NCI-H146 treated with DMSO at 0.1 percent for 48 hours (cell line): ENCODE measurements at regions not wholly inside any gene's neighbourhood (a gene's known extent, or its start where the extent isn't known, plus 50 kb on each side); places are given as distances from the start of the nearest gene placed in this dataset.
"Not testable (repeated sequence)": the region's sequence is repeated elsewhere in the genome, so short reads cannot be mapped to it uniquely, and the experiment has no call there.

Experiments used
- DNase-seq: peaks from one replicate; lab custom pipeline; 2025; ENCODE audit not compliant: unreplicated experiment; lab: John Stamatoyannopoulos, UW

DNA sequence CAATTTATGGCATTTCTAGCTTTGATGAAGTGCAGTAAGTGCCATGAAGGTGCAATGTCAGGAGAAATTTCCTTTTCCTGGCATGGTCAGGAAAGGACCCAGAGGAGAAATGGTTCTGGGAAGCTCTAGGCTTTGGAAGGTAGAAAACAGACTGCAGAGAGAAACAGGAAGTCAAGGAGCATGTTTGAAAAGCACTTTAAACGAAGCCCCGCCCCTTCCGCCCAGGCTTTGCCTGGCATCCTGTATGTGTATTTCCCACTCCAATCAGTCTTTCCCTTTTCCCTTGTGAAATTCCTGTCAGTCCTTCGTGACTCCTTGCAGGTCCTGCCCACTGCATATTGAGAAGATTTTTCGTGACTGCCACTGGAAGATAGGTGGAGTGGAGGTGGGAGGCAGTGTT, 320.9 kb upstream of the SASH1 start:
- no peak for DNase-seq

- not testable (repeated sequence) for DNase-seq
Observed at GRCh38 chr6:148022279-148022678, 320.4 kb upstream of the SASH1 start.

DNA sequence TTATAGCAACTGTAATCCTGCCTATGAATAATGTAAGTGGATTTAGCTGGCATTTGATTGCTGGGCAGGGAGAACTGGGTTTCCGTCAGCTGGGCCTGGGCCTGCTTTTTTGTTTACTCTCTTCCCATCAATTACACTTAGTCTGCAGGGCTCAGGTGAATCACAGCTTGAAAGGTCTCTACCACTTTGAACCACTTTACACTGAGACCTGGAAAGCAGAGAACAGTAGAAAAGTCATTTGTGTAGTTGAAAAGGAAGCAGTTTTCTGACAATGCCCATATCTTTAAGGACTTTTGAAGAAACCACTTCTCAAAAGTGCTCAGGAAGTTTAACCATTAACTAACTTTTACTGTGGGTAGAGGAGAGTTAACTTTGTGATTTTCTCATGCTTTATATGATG, 315.4 kb upstream of the SASH1 start:
- peak; percentile 96 for DNase-seq

GRCh38 chr6:148035806-148036390, 306.7 kb upstream of the SASH1 start:
- peak; percentile 94 for DNase-seq

- peak; percentile 87 for DNase-seq
Observed at GRCh38 chr6:148037496-148037895, 305.1 kb upstream of the SASH1 start.

DNA sequence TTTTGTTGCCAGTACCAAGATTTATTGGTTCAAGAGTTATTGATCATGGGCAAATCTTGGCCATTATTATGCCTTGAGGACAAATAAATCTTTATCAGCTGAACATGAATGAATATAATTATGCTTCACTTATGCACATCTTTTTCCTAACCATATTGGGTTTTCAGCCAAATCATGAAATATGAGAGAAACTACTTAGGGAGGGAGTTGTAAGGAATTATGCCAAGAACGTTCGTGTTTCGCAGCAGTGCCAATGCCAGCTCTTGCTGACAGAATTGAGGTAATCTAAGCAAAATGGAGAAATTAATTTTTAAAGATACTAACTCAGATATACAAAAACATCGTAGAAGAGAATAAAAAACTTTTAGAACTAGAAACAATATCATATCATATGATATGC, 301.1 kb upstream of the SASH1 start:
- no peak for DNase-seq

- DNase-seq = no peak
Observed at GRCh38 chr6:148042536-148042935, 300.1 kb upstream of the SASH1 start.

DNA sequence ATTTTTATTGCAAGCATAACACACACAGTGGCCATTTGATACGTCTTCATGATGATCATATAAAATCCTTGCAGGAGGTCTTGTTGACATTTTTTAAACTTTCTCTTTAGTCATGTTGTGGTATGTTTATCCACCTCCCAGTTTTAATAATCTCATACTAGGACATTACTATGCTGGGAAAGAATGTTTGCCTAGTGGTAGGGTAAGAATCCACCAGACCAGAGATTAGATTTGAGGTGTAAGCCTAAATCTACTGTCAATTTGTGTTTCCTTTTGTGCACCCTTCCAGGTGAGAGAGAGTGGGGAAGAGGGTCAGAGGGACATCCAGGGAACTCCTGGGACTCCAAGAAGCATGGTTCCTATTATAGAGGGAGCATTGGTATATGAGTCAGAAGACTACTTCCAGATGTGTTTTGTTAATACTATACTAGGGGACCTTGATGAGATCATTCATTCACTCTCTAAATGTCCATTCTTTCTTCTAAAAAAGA, 298.3 kb upstream of the SASH1 start:
- DNase-seq = no peak

DNA sequence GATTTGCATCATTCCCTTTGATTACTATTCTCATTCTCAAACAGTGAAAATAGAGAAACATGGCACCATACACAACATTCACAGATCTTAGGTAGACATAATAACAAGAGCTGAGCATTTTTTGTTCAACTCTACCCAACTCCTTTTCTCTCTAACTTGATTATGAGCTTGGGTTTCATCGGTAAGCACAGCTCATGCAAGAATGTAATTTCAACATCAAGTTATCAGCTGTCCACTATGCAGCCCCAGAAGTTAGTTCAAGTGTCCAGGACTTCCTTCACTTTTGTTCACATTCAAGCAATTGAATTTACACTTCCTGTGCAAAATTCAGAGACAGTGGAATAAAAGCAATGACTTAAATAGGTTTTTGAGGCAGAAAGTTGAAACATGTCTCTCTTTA, 297.7 kb upstream of the SASH1 start:
- DNase-seq = no peak

GRCh38 chr6:148053209-148053608, 289.4 kb upstream of the SASH1 start:
- DNase-seq = no peak

DNA sequence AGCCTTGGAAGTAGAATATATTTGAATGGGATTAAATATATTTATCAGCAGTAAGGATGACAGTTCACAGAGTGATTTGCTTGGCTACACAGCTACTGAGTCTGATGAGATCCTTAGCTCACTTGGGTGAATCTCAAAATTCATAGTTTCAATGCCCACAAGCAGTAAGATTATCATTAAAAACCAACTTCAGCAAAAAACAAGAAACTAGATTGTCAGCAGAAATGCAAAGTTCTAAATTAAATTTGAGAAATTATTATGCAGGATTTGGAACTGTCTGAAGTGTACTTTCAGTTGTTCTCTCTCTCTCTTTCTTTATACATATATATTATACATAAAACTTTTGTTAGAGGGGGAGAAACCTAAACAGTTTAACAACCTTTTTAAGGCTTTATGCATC, 288.8 kb upstream of the SASH1 start:
- no peak for DNase-seq

GRCh38 chr6:148054219-148054618, 288.4 kb upstream of the SASH1 start:
- DNase-seq = no peak

DNA sequence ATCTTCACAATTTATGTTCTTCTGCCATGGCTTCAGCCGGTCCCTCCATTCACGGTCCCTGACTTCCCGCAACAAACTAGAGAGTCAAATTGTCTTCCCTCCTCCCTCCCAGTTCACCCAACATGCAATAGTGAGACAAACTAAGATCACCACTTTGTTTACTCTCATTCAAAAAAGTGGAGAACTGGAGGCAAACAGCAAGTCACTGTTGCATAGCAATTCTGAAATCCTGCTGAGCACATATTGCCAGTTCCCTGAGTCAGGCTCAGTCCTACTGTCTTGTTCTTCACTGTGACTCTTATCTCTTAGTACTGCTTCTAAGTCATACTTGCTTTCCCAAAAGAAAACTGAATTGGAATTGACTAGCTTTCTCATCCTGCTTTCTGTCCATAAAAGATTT, 287.2 kb upstream of the SASH1 start:
- DNase-seq = no peak

DNA sequence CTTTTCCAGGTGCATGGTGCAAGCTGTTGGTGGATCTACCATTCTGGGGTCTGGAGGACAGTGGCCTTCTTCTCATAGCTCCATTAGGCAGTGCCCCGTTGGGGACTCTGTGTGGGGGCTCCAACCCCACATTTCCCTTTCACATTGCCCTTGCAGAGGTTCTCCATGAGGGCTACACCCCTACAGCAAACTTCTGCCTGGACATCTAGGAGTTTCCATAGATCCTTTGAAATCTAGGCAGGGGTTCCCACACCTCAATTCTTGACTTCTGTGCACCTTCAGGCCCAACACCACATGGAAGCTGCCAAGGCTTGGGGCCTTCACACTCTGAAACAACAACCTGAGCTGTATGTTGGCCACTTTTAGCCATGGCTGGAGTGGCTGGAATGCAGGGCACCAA, 282.8 kb upstream of the SASH1 start:
- no peak for DNase-seq

GRCh38 chr6:148064406-148065134, 278.1 kb upstream of the SASH1 start:
- no peak for DNase-seq

DNA sequence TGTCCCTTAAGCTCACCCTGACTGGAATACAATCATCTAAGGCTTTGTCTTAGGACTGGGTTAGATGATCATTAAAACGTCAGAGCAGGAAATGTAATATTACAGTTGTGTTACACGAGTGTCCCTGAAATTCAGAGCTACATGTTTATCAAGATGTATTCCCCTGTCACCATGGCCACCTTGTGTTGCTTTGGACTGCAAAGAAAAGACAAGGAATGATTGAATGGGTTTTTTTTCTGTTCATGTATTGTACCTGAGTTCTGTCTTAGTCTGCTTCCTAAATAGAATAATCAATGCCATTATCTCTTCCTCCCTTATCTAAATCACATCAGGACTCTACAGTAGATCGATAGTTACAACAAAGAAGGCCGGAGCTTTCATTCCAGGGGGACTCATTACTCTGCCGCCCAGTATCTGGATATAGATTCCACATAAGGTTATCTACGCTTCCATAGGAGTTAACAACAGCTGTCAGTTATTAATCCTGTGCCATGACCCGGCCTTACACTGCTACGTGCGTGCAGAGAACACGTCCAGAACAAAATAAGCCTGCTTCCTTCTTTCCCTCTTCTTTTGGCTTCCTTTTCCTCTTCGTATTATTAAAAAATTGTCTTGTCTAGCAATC, 274.1 kb upstream of the SASH1 start:
- DNase-seq = peak; percentile 100

DNA sequence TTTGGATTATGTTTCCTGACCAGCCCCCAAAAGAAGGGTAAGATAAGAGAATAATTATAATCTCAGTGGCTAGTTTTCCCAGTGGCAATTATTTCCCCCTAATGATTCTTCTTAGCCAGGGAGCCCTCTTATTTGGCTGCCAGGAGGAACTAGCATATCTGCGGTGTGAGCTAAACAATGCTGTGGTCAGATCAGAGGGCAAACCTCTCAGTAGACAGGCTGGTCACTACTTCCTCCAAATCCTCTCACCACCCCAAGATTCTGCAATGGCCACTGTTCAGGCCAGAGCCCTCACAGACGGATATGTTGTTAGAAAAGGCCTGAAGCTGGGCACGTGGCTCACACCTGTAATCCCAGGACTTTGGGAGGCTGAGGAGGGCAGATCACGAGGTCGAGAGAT, 273.4 kb upstream of the SASH1 start:
- peak; percentile 65 for DNase-seq

DNA sequence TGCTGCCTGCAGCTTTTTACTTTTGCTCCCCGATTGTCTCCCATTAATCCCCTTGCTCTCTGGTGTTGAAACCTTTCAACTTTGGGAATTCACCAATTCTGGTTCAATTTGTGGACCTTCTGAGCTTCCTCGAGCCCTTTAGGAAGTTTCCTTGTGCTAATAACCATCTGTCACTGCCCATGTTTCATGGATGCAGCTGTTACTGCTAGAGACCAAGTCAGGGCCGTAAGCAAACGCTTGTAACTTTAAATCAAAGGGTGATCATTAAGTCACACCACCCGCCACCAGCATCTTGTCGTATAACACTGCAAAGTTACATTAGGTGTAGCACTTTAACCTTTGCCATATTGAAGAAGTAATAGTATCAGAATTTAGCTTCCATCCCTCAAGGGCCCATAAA, 268.3 kb upstream of the SASH1 start:
- no peak for DNase-seq

- DNase-seq = no peak
Observed at GRCh38 chr6:148074738-148075137, 267.9 kb upstream of the SASH1 start.

DNA sequence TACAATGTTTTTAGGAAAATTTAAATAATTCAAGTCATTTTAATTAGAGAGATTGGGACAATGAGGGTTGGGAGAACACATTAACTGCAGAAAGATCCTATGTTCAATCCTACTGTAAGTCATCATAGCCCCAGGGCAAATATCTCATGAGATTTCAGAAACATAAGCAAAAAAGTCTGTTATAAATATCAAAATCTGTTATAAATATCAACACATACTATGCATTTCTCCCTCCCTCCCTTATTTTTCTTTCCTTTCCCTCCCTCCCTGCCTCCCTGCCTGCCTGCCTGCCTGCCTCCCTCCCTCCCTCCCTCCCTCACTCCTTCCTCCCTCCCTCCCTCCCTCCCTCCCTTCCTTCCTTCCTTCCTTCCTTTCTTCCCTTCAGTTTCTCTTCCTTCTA, 267.3 kb upstream of the SASH1 start:
- DNase-seq = no peak

DNA sequence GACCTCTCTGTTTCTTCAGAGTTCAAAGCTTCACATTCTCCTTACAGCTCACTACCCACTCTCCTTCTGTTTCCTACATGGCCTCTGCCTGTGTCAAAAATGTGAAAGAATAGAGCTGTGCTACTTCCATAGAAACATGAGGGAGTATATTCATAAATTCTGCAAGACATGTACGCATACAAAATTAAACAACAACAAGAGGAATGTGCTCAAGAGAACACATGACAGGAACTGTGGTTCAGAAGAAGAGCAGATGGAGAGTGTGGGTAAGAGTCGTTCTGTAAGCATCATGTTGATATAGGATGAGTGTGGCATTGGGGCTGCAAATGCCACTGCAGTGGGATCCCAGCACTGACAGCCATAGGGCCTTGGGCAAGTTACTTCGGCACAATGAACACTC, 266.6 kb upstream of the SASH1 start:
- no peak for DNase-seq

DNA sequence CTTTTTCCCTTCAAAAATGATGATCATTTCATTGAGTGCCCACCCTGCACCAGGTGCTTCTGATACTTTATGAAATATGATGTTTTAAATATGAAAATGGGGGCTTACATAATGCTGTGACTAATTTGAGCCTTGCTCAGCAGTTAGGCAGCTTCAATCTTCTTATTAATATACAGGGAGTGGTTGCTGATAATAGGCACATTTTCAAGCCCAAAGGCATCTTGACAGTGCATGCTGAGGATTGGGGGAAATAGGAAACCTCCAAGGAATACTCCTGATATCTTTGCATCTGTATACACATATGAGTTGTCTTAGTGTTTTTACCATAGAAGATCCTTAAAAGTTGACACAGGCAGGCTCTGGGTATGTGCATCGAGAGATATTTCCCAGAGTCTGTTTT, 262.3 kb upstream of the SASH1 start:
- no peak for DNase-seq
